Endodermal cell (in vitro differentiated cells): ENCODE measurements at regions not wholly inside any gene's neighbourhood (a gene's known extent, or its start where the extent isn't known, plus 50 kb on each side); places are given as distances from the start of the nearest gene placed in this dataset.

Source experiments
- DNase-seq: peaks from one replicate; pipeline ENCODE4 v3.0.0-alpha.2; 2017
- H3K27ac ChIP-seq: 2 replicates; pipeline ENCODE4 v1.5.1; 2013; ENCODE audit warnings: mild to moderate bottlenecking, low read depth, low read length, moderate library complexity
- H3K27me3 ChIP-seq: 2 replicates; pipeline ENCODE4 v1.6.1; 2013; ENCODE audit warnings: mild to moderate bottlenecking, low read length, moderate library complexity; ENCODE audit not compliant: insufficient read depth, control insufficient read depth, poor library complexity, severe bottlenecking
- H3K36me3 ChIP-seq: 2 replicates; pipeline ENCODE4 v1.7.0; 2013; ENCODE audit warnings: mild to moderate bottlenecking, low read length, moderate library complexity; ENCODE audit not compliant: control insufficient read depth, insufficient read depth
- H3K4me1 ChIP-seq: one replicate; pipeline ENCODE4 v1.7.0; 2013; ENCODE audit warnings: low read length; ENCODE audit not compliant: control insufficient read depth, insufficient read depth
- H3K4me3 ChIP-seq: 2 replicates; pipeline ENCODE4 v1.5.1; 2013; ENCODE audit warnings: mild to moderate bottlenecking, low read length, moderate library complexity
- H3K9ac ChIP-seq: 2 replicates; pipeline ENCODE4 v1.6.1; 2013; ENCODE audit warnings: mild to moderate bottlenecking, low read length, moderate library complexity; ENCODE audit not compliant: poor library complexity, severe bottlenecking; ENCODE audit errors: extremely low read depth
- H3K9me3 ChIP-seq: 2 replicates; pipeline ENCODE4 v1.6.1; 2013; ENCODE audit warnings: mild to moderate bottlenecking, low read length, moderate library complexity; ENCODE audit not compliant: control insufficient read depth
- H3K27ac Mint-ChIP-seq: 2 replicates; pipeline ENCODE4 v1.8.0; 2020; ENCODE audit warnings: mixed read lengths
- H3K27me3 Mint-ChIP-seq: 2 replicates; pipeline ENCODE4 v1.8.0; 2021; ENCODE audit warnings: mild to moderate bottlenecking, mixed read lengths; ENCODE audit not compliant: insufficient read depth
- H3K36me3 Mint-ChIP-seq: 2 replicates; pipeline ENCODE4 v1.8.0; 2020; ENCODE audit warnings: low read depth, mixed read lengths
- H3K4me1 Mint-ChIP-seq: 2 replicates; pipeline ENCODE4 v1.8.0; 2020; ENCODE audit warnings: mixed read lengths
- H3K4me3 Mint-ChIP-seq: 2 replicates; pipeline ENCODE4 v1.8.0; 2020; ENCODE audit warnings: mild to moderate bottlenecking, moderate library complexity, mixed read lengths
- H3K9me3 Mint-ChIP-seq: 2 replicates; pipeline ENCODE4 v1.8.0; 2020; ENCODE audit warnings: mild to moderate bottlenecking, mixed read lengths
- WGBS, 2 experiments: methylation state at CpG; one replicate each; pipeline versions ENCODE4 v1.1.5 to v1.1.7; 2013; ENCODE audit warnings: missing lambda C conversion rate in 2 of 2, mixed read lengths in 1 of 2; ENCODE audit not compliant: insufficient coverage in 1 of 2, insufficient read length in 1 of 2; 5-methylcytosine and 5-hydroxymethylcytosine counted together
- TF ChIP-seq, protein P1 (sequence below): fragments of 200-600 bp; sonication (generic); conservative IDR thresholded peaks from 2 replicates; pipeline ENCODE4 v1.5.0; 2021; ENCODE audit warnings: antibody characterized with exemption, mild to moderate bottlenecking

DNA sequence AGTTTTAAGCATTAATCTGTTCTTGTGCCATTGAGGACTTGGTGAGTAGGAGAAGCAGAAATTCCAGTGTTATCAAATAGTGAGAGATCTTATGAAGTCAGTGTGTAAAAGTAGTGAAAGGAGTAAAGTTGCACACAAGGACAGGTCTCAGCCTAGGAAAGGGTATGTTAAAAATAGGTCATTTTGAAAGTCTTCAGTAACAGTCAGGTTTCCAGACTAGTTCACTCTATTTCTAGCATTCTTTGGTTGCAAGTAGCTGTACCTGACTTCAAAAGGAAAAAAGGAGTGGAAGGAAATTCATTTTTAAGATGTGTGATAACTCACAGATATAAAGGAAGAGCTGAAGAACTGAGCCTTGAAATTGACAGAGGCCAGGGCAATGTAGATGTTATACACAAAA lies 250.1 kb upstream of the SATB1 start:
- Mint-ChIP-seq H3K36me3 (no peaks in the 10 kb centered on the region), H3K27ac (no peak overlapping the region), H3K4me3 (no peak overlapping the region), H3K4me1 (peaks cover 16% of the 10 kb centered on the region), H3K9me3 (no peaks in the 10 kb centered on the region), H3K27me3 (peaks cover 17% of the 10 kb centered on the region)
- no peak overlapping the region for H3K4me3 ChIP-seq
- no peak overlapping the region for H3K9ac ChIP-seq
- DNase-seq: no peak
- no peaks in the 10 kb centered on the region for H3K27me3 ChIP-seq
- no peaks in the 10 kb centered on the region for H3K9me3 ChIP-seq
- no peak overlapping the region for H3K27ac ChIP-seq
- no peaks in the 10 kb centered on the region for H3K36me3 ChIP-seq
- no peaks in the 10 kb centered on the region for H3K4me1 ChIP-seq
- TF ChIP-seq, protein P1, sequence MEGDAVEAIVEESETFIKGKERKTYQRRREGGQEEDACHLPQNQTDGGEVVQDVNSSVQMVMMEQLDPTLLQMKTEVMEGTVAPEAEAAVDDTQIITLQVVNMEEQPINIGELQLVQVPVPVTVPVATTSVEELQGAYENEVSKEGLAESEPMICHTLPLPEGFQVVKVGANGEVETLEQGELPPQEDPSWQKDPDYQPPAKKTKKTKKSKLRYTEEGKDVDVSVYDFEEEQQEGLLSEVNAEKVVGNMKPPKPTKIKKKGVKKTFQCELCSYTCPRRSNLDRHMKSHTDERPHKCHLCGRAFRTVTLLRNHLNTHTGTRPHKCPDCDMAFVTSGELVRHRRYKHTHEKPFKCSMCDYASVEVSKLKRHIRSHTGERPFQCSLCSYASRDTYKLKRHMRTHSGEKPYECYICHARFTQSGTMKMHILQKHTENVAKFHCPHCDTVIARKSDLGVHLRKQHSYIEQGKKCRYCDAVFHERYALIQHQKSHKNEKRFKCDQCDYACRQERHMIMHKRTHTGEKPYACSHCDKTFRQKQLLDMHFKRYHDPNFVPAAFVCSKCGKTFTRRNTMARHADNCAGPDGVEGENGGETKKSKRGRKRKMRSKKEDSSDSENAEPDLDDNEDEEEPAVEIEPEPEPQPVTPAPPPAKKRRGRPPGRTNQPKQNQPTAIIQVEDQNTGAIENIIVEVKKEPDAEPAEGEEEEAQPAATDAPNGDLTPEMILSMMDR: no peak

DNA sequence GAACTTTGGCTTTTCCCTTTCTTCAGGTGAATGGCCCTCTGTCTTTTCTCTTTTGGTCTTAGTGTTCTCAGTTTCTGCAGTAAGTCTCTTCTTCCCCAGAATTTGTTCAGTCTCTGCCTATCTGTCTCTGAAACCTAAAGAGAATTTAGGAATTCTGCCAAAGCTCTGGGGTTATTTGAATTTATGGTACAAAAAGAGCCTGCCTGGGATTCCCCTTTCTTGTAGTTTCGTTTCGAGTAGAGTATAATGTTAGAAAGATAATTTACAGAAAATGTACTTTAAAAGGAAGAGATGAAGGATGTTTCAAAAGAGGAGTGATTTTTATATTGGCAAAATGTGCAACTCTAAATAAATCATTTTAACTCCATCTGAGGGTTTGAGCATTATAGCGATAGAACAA lies 247.4 kb upstream of the SATB1 start:
- WGBS, 2 experiments: 63% methylated on average over 2 of the region's 3 CpGs; no CpG with 5 or more reads in 1 of the 2 experiments
- H3K27me3 ChIP-seq: no peaks in the 10 kb centered on the region
- H3K27me3 Mint-ChIP-seq: peaks cover 33% of the 10 kb centered on the region
- H3K27ac Mint-ChIP-seq: no peak overlapping the region
- TF ChIP-seq, protein P1: no peak
- no peak for DNase-seq
- peaks cover 13% of the 10 kb centered on the region for H3K4me1 Mint-ChIP-seq
- no peaks in the 10 kb centered on the region for H3K36me3 Mint-ChIP-seq
- H3K9me3 Mint-ChIP-seq: peaks cover 1% of the 10 kb centered on the region
- no peak overlapping the region for H3K4me3 ChIP-seq
- no peak overlapping the region for H3K9ac ChIP-seq
- H3K27ac ChIP-seq: no peak overlapping the region
- no peaks in the 10 kb centered on the region for H3K36me3 ChIP-seq
- H3K4me3 Mint-ChIP-seq: no peak overlapping the region
- no peaks in the 10 kb centered on the region for H3K4me1 ChIP-seq
- peaks cover 6% of the 10 kb centered on the region for H3K9me3 ChIP-seq

DNA sequence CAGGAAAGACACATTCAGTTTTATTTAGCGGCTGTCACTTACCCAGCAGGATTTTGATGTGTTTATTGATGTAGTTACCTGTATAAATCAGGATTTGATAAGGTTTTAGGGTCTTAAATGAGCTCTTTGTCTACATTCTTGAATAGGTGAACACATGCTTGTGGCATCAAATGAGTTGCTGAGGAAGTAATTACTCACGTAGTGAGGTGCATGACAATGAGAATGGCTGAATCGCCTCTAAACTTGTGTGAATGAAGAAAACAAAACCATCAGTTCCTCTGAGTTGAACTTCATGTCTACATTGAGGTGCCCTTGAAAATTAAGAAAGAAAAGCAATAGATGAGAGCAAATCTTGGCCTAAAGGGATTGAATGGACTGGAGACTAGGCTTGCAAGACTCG lies 245.6 kb upstream of the SATB1 start:
- no peak overlapping the region for H3K9ac ChIP-seq
- WGBS, 2 experiments: 85 to 90% methylated on average over 2 to 4 of the region's 4 CpGs
- peaks cover 19% of the 10 kb centered on the region for H3K4me1 Mint-ChIP-seq
- no peak for DNase-seq
- no peak overlapping the region for H3K27ac ChIP-seq
- no peak overlapping the region for H3K4me3 ChIP-seq
- TF ChIP-seq, protein P1: no peak
- H3K27me3 ChIP-seq: peaks cover 3% of the 10 kb centered on the region
- no peak overlapping the region for H3K27ac Mint-ChIP-seq
- H3K36me3 Mint-ChIP-seq: no peaks in the 10 kb centered on the region
- H3K4me3 Mint-ChIP-seq: no peak overlapping the region
- H3K36me3 ChIP-seq: no peaks in the 10 kb centered on the region
- H3K9me3 Mint-ChIP-seq: peaks cover 1% of the 10 kb centered on the region
- H3K9me3 ChIP-seq: peaks cover 6% of the 10 kb centered on the region
- H3K4me1 ChIP-seq: peaks cover 4% of the 10 kb centered on the region
- H3K27me3 Mint-ChIP-seq: peaks cover 33% of the 10 kb centered on the region
